SK-N-SH (cell line): ENCODE measurements at regions not wholly inside any gene's neighbourhood (a gene's known extent, or its start where the extent isn't known, plus 50 kb on each side); places are given as distances from the start of the nearest gene placed in this dataset.

Experiments
- CTCF ChIA-PET: fragments of 300-600, 350-600 bp; formaldehyde crosslinking; extraction: SDS; loops from one replicate; lab custom pipeline; 2021; lab: Yijun Ruan, JAX
- POLR2A ChIA-PET: fragments of 350-600 bp; sonication (Branson Sonifier 250); formaldehyde crosslinking; extraction: SDS; loops from one replicate; lab custom pipeline; 2020; ENCODE audit warnings: antibody characterized with exemption, inconsistent platforms; lab: Yijun Ruan, JAX
- DNase-seq: peaks from one replicate; pipeline ENCODE4 v3.0.0; 2012
- H2AFZ ChIP-seq: fragments of 200-600 bp; sonication (generic); 2 replicates; pipeline ENCODE4 v1.8.1; 2016; ENCODE audit warnings: antibody characterized with exemption, mild to moderate bottlenecking, low read depth
- H3F3A ChIP-seq: fragments of 200-600 bp; sonication (generic); replicated peaks from 2 replicates; pipeline ENCODE3; 2016; ENCODE audit warnings: antibody characterized with exemption, mild to moderate bottlenecking; ENCODE audit not compliant: insufficient read depth
- H3K27ac ChIP-seq, 2 experiments: fragments of 200-500 bp in 1 of 2; fragments of 200-600 bp in 1 of 2; sonication (Bioruptor generic) in 1 of 2; sonication (generic), shearing (Covaris generic) in 1 of 2; 2 replicates each; pipeline versions ENCODE4 v1.5.1 to v1.6.1; 2014 to 2016; ENCODE audit warnings: low read depth in 2 of 2, inconsistent platforms in 1 of 2, low read length in 1 of 2, mild to moderate bottlenecking in 1 of 2, mixed read lengths in 1 of 2
- H3K27me3 ChIP-seq: fragments of 200-600 bp; sonication (generic), shearing (Covaris generic); 2 replicates; pipeline ENCODE4 v1.6.1; 2016; ENCODE audit warnings: mixed run types; ENCODE audit not compliant: insufficient read depth
- H3K36me3 ChIP-seq, 2 experiments: fragments of 200-500 bp in 1 of 2; fragments of 200-600 bp in 1 of 2; sonication (Bioruptor generic) in 1 of 2; sonication (generic) in 1 of 2; replicated peaks in 1 of 2; 2 replicates each; pipeline versions ENCODE3 to v1.5.1; 2014 to 2016; ENCODE audit warnings: low read length in 1 of 2, mild to moderate bottlenecking in 1 of 2; ENCODE audit not compliant: insufficient read depth in 2 of 2, control insufficient read depth in 1 of 2
- H3K4me1 ChIP-seq, 2 experiments: fragments of 200-500 bp in 1 of 2; fragments of 200-600 bp in 1 of 2; sonication (Bioruptor generic) in 1 of 2; sonication (generic), shearing (Covaris generic) in 1 of 2; 2 replicates each; pipeline versions ENCODE4 v1.5.1 to v1.6.1; 2014 to 2016; ENCODE audit warnings: low read depth in 1 of 2, low read length in 1 of 2, mixed run types in 1 of 2; ENCODE audit not compliant: insufficient read depth in 2 of 2, control insufficient read depth in 1 of 2
- H3K4me2 ChIP-seq: fragments of 200-600 bp; sonication (generic), shearing (Covaris generic); 2 replicates; pipeline ENCODE4 v1.6.1; 2017; ENCODE audit warnings: mixed run types
- H3K4me3 ChIP-seq, 2 experiments: fragments of 200-500 bp in 1 of 2; fragments of 200-600 bp in 1 of 2; sonication (Bioruptor generic) in 1 of 2; sonication (generic), shearing (Covaris generic) in 1 of 2; 2 replicates each; pipeline versions ENCODE4 v1.5.1 to v1.8.1; 2014 to 2016; ENCODE audit warnings: low read depth in 2 of 2, inconsistent platforms in 1 of 2, low read length in 1 of 2, mild to moderate bottlenecking in 1 of 2, mixed read lengths in 1 of 2, moderate library complexity in 1 of 2
- H3K79me2 ChIP-seq: fragments of 200-600 bp; sonication (generic); 2 replicates; pipeline ENCODE4 v1.8.1; 2017; ENCODE audit warnings: mild to moderate bottlenecking; ENCODE audit not compliant: insufficient read depth
- H3K9ac ChIP-seq: fragments of 200-600 bp; sonication (generic); 2 replicates; pipeline ENCODE4 v1.6.1; 2017; ENCODE audit warnings: mixed run types
- H3K9me2 ChIP-seq: fragments of 200-600 bp; sonication (generic); 2 replicates; pipeline ENCODE4 v1.6.1; 2017; ENCODE audit warnings: mixed run types
- H3K9me3 ChIP-seq: fragments of 200-600 bp; sonication (generic); 2 replicates; pipeline ENCODE4 v1.6.1; 2017; ENCODE audit warnings: mixed run types, mild to moderate bottlenecking, moderate library complexity
- H4K20me1 ChIP-seq: fragments of 200-600 bp; sonication (generic); 2 replicates; pipeline ENCODE4 v1.6.1; 2017; ENCODE audit warnings: mild to moderate bottlenecking, mixed run types; ENCODE audit not compliant: insufficient read depth
- ELF1 ChIP-seq: IDR thresholded peaks from 2 replicates; pipeline ENCODE4 v1.4.0; 2012
- FOSL2 ChIP-seq: IDR thresholded peaks from 2 replicates; pipeline ENCODE4 v1.4.0; 2012; ENCODE audit warnings: low read depth, mild to moderate bottlenecking, moderate library complexity, borderline replicate concordance
- MEF2A ChIP-seq: IDR thresholded peaks from 2 replicates; pipeline ENCODE4 v1.4.0; 2012; ENCODE audit warnings: low read depth, borderline replicate concordance
- POLR2AphosphoS5 ChIP-seq: IDR thresholded peaks from 2 replicates; pipeline ENCODE4 v1.6.1; 2012; ENCODE audit warnings: low read depth, low read length
- RCOR1 ChIP-seq: fragments of 150-350 bp; IDR thresholded peaks from 2 replicates; pipeline ENCODE4 v1.6.1; 2017; ENCODE audit warnings: antibody characterized with exemption, low read length
- SIN3A ChIP-seq: IDR thresholded peaks from 2 replicates; pipeline ENCODE4 v1.6.1; 2012; ENCODE audit warnings: low read depth, mild to moderate bottlenecking, low read length, moderate library complexity, borderline replicate concordance
- TCF12 ChIP-seq: IDR thresholded peaks from 2 replicates; pipeline ENCODE4 v1.4.0; 2012
- USF1 ChIP-seq: IDR thresholded peaks from 2 replicates; pipeline ENCODE4 v1.4.0; 2012; ENCODE audit warnings: low read depth, borderline replicate concordance
- WGBS: methylation state at CpG from one replicate; pipeline ENCODE4 v1.1.6; 2017; ENCODE audit warnings: low lambda C conversion rate; 5-methylcytosine and 5-hydroxymethylcytosine counted together
- TF ChIP-seq, protein P1 (sequence below): fragments of 150-350 bp; IDR thresholded peaks from 2 replicates; pipeline ENCODE4 v1.6.1; 2017; ENCODE audit warnings: antibody characterized with exemption, low read length, low read depth, borderline replicate concordance
- TF ChIP-seq, protein P2 (sequence below): fragments of 200-600 bp; sonication (generic); IDR thresholded peaks from 2 replicates; pipeline ENCODE4 v1.6.1; 2017; ENCODE audit warnings: antibody characterized with exemption, mild to moderate bottlenecking, moderate library complexity

- no peak for TF ChIP-seq SIN3A
- TF ChIP-seq TCF12 = no peak
- TF ChIP-seq, protein P1, sequence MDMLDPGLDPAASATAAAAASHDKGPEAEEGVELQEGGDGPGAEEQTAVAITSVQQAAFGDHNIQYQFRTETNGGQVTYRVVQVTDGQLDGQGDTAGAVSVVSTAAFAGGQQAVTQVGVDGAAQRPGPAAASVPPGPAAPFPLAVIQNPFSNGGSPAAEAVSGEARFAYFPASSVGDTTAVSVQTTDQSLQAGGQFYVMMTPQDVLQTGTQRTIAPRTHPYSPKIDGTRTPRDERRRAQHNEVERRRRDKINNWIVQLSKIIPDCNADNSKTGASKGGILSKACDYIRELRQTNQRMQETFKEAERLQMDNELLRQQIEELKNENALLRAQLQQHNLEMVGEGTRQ = no peak
- TF ChIP-seq, protein P2, sequence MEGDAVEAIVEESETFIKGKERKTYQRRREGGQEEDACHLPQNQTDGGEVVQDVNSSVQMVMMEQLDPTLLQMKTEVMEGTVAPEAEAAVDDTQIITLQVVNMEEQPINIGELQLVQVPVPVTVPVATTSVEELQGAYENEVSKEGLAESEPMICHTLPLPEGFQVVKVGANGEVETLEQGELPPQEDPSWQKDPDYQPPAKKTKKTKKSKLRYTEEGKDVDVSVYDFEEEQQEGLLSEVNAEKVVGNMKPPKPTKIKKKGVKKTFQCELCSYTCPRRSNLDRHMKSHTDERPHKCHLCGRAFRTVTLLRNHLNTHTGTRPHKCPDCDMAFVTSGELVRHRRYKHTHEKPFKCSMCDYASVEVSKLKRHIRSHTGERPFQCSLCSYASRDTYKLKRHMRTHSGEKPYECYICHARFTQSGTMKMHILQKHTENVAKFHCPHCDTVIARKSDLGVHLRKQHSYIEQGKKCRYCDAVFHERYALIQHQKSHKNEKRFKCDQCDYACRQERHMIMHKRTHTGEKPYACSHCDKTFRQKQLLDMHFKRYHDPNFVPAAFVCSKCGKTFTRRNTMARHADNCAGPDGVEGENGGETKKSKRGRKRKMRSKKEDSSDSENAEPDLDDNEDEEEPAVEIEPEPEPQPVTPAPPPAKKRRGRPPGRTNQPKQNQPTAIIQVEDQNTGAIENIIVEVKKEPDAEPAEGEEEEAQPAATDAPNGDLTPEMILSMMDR = peak; percentile 21
- TF ChIP-seq POLR2AphosphoS5 = no peak
- TF ChIP-seq RCOR1 = no peak
- no peak for TF ChIP-seq USF1
- no peak for TF ChIP-seq MEF2A
- no peak for TF ChIP-seq FOSL2
These were observed 1280.9 kb downstream of the AACS start (continued) for GRCh38 chr12:126346087-126346486.

DNA sequence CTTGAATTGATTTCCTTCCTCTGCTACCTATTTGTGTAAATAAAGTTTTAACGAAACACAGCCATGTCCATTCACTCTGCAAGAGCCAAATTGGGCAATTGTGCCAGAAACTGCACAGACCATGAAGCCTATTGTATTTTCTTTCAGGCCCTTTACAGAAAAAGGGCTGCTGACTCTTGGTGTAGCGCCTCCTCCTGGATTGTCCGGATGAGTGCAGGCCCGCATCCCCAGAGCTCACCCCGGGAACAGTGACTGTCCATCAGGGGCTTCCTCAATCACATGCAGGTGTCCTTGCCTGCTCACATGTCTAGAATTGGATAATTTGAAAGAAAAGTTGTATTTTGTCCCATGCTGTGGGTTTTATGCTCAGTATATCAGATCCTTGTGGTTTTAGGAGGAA, 1282.2 kb downstream of the AACS start:
- TF ChIP-seq ELF1 = no peak
- TF ChIP-seq, protein P2 = peak; percentile 45
- Histone ChIP-seq H3F3A (no peaks in the 10 kb centered on the region), H3K4me2 (no peak overlapping the region), H2AFZ (no peak overlapping the region), H3K79me2 (no peaks in the 10 kb centered on the region), H3K36me3 (no peaks in the 10 kb centered on the region), H3K9me2 (no peaks in the 10 kb centered on the region), H3K27ac (no peak overlapping the region), H3K9ac (no peak overlapping the region), H3K9me3 (no peaks in the 10 kb centered on the region), H3K4me1 (no peaks in the 10 kb centered on the region; a peak in 1 of 4 replicates), H4K20me1 (no peaks in the 10 kb centered on the region), H3K27me3 (no peaks in the 10 kb centered on the region), H3K4me3 (no peak overlapping the region)
- ChIA-PET POLR2A (no interaction called here), CTCF (interaction anchor here (1.2 to 2.0 kb wide), 2 partner anchors 269 to 271 kb away, joined by 5 read pairs; no protein-coding TSS in a partner anchor)
- DNase-seq = no peak
- WGBS = 71% methylated on average over 1 of the region's 5 CpGs
